ENCODE measurements at regions not wholly inside any gene's neighbourhood (a gene's known extent, or its start where the extent isn't known, plus 50 kb on each side); places are given as distances from the start of the nearest gene placed in this dataset.
"Not testable (repeated sequence)": the region's sequence is repeated elsewhere in the genome, so short reads cannot be mapped to it uniquely, and the experiment has no call there.

GRCh38 chr18:46236156-46236555, 132.0 kb downstream of the HAUS1 start:
- no peak for DNase-seq

- DNase-seq, result no peak
Observed at GRCh38 chr18:46237891-46238290, 133.7 kb downstream of the HAUS1 start.

- no peak for DNase-seq
Observed at GRCh38 chr18:46239549-46239948, 135.4 kb downstream of the HAUS1 start.

- DNase-seq, result no peak
Observed at GRCh38 chr18:46239998-46240397, 135.8 kb downstream of the HAUS1 start.

- not testable (repeated sequence) for DNase-seq
Observed at GRCh38 chr18:46241393-46241792, 137.2 kb downstream of the HAUS1 start.

- DNase-seq, result no peak
Observed at GRCh38 chr18:46242183-46242582, 138.0 kb downstream of the HAUS1 start.

GRCh38 chr18:46243095-46243494, 138.9 kb downstream of the HAUS1 start:
- no peak for DNase-seq

- no peak for DNase-seq
Observed at GRCh38 chr18:46243673-46244072, 139.5 kb downstream of the HAUS1 start.

- no peak for DNase-seq
Observed at GRCh38 chr18:46246101-46246500, 141.9 kb downstream of the HAUS1 start.

GRCh38 chr18:46247942-46248341, 143.8 kb downstream of the HAUS1 start:
- no peak for DNase-seq

- DNase-seq, result no peak
Observed at GRCh38 chr18:46250084-46250811, 146.1 kb downstream of the HAUS1 start.

GRCh38 chr18:46250812-46251173, 146.6 kb downstream of the HAUS1 start:
- no peak for DNase-seq

GRCh38 chr18:46252759-46253158, 148.6 kb downstream of the HAUS1 start:
- DNase-seq, result no peak

GRCh38 chr18:46253498-46253897, 149.3 kb downstream of the HAUS1 start:
- DNase-seq, result no peak

- no peak for DNase-seq
Observed at GRCh38 chr18:46256078-46256477, 151.9 kb downstream of the HAUS1 start.

GRCh38 chr18:46257366-46257765, 153.2 kb downstream of the HAUS1 start:
- no peak for DNase-seq

- DNase-seq, result no peak
Observed at GRCh38 chr18:46260016-46260878, 156.1 kb downstream of the HAUS1 start.

GRCh38 chr18:46260879-46261143, 156.6 kb downstream of the HAUS1 start:
- DNase-seq, result no peak

- DNase-seq, result no peak
Observed at GRCh38 chr18:46261799-46262198, 157.6 kb downstream of the HAUS1 start.

- no peak for DNase-seq
Observed at GRCh38 chr18:46262856-46263255, 158.7 kb downstream of the HAUS1 start.

GRCh38 chr18:46264255-46264654, 160.1 kb downstream of the HAUS1 start:
- DNase-seq, result peak; percentile 17

GRCh38 chr18:46265196-46266156, 161.3 kb downstream of the HAUS1 start:
- DNase-seq, result no peak

GRCh38 chr18:46266473-46266872, 162.3 kb downstream of the HAUS1 start:
- no peak for DNase-seq
